ENCODE measurements at regions not wholly inside any gene's neighbourhood (a gene's known extent, or its start where the extent isn't known, plus 50 kb on each side); places are given as distances from the start of the nearest gene placed in this dataset.

DNA sequence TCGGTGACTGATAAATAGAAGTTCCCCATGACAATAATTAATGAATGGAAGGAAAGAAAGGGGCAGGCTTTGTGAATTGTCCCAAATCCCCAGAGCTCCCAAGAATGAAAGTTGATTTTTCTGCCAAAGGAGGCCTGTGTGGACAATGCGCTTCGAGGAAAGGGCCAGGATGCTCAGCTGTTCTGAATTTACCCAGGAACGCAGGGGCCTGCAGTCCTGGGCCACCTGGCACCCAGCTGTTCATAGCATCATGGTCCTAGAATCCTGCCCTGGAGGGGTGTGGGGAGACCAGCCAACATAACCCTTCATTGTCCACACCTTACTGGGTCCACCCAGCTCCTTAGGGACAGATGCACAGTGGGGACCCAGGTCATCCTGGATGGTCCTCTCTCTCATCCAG is 587.5 kb downstream of the BCL11B start:
- Histone ChIP-seq H3K27me3 (no peaks in the 10 kb centered on the region), H3K27ac (no peak overlapping the region), H3K4me1 (no peaks in the 10 kb centered on the region), H3K9me3 (no peaks in the 10 kb centered on the region), H3K36me3 (no peaks in the 10 kb centered on the region), H3K4me3 (no peak overlapping the region)
- TF ChIP-seq POLR2AphosphoS5 (IDR thresholded peaks at IDR 0.05) (no peak), POLR2A (IDR thresholded peaks at IDR 0.05) (no peak), EP300 (IDR thresholded peaks at IDR 0.05) (no peak)
- TF ChIP-seq, protein P1, sequence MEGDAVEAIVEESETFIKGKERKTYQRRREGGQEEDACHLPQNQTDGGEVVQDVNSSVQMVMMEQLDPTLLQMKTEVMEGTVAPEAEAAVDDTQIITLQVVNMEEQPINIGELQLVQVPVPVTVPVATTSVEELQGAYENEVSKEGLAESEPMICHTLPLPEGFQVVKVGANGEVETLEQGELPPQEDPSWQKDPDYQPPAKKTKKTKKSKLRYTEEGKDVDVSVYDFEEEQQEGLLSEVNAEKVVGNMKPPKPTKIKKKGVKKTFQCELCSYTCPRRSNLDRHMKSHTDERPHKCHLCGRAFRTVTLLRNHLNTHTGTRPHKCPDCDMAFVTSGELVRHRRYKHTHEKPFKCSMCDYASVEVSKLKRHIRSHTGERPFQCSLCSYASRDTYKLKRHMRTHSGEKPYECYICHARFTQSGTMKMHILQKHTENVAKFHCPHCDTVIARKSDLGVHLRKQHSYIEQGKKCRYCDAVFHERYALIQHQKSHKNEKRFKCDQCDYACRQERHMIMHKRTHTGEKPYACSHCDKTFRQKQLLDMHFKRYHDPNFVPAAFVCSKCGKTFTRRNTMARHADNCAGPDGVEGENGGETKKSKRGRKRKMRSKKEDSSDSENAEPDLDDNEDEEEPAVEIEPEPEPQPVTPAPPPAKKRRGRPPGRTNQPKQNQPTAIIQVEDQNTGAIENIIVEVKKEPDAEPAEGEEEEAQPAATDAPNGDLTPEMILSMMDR (IDR thresholded peaks at IDR 0.05): no peak
- no peak for DNase-seq (ENCODE audit: low spot score in 2 of 2)
- WGBS: 60% methylated on average over 3 of the region's 4 CpGs

DNA sequence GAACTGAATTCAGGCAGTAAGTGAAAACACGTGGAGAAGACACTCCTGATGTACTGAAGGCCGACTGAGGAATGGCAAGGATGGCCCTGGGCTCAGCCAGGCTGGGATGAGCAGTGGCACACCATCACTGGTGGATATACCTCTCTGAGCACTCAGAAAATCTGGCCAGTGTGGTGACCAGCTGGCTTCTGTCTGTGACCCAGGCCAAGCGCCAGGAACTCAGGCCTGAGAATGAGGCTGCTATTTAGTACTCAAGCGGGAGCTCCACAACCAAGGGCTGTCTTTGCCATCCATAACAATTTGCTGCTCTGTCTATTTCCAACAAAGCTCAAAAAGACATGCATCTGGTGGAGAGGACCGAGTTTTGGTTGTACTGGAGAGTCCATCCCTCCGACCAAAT is 586.3 kb downstream of the BCL11B start:
- Histone ChIP-seq H3K36me3 (no peaks in the 10 kb centered on the region), H3K27ac (no peak overlapping the region), H3K4me3 (no peak overlapping the region), H3K4me1 (no peaks in the 10 kb centered on the region), H3K9me3 (no peaks in the 10 kb centered on the region), H3K27me3 (no peaks in the 10 kb centered on the region)
- WGBS: 75% methylated on average over 6 of the region's 6 CpGs
- DNase-seq (ENCODE audit: low spot score in 2 of 2): no peak
- TF ChIP-seq, protein P1 (IDR thresholded peaks at IDR 0.05): no peak
- TF ChIP-seq EP300 (IDR thresholded peaks at IDR 0.05): no peak
- TF ChIP-seq POLR2AphosphoS5 (IDR thresholded peaks at IDR 0.05): no peak
- no peak for TF ChIP-seq POLR2A (IDR thresholded peaks at IDR 0.05)

DNA sequence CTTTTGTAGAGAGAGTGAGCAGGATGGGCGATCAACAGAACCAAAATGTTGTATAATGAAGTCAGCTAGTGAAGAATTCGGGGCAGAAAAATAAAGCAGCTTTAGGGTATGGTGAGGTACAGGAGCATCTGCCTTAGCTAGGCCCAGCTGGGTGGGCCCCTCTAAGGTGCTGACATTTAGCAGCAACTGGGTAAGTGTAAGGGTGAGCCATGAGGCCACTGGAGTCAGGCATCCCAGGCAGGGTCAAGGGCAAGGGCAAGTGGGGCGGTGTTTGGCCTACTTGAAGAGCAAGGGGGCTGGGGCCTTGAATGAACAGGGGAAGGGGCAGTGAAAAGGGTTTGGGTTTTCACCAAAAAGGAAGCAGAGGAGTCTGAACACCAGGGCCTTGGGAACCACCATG is 583.6 kb downstream of the BCL11B start:
- DNase-seq (ENCODE audit: low spot score in 2 of 2): no peak
- Histone ChIP-seq H3K27me3 (no peaks in the 10 kb centered on the region), H3K36me3 (no peaks in the 10 kb centered on the region), H3K4me3 (no peak overlapping the region), H3K27ac (no peak overlapping the region), H3K4me1 (no peaks in the 10 kb centered on the region), H3K9me3 (no peaks in the 10 kb centered on the region)
- 94% methylated on average over 3 of the region's 3 CpGs for WGBS
- TF ChIP-seq EP300 (IDR thresholded peaks at IDR 0.05) (no peak), POLR2AphosphoS5 (IDR thresholded peaks at IDR 0.05) (no peak), POLR2A (IDR thresholded peaks at IDR 0.05) (no peak)
- TF ChIP-seq, protein P1 (IDR thresholded peaks at IDR 0.05): no peak

DNA sequence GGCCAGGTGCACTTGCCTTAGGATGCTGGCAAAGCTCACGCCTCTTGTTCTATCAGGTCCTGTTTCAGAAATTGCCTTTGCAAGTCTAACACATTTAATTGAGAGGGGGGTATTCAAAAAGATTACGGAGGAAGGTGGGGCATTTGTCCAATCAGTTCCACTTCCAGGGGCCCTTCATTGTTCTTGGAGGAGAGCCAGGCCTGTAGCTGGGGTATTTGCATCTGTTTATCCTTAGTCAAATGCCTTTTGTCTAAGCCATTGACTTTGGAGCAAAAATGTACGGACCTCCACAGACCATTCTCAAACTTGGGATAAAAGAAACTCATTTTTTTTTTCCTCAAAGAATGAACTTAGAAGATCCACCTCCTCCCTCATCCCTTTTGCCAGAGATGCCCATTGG is 582.0 kb downstream of the BCL11B start:
- H3K36me3 ChIP-seq: no peaks in the 10 kb centered on the region
- TF ChIP-seq, protein P1 (IDR thresholded peaks at IDR 0.05): no peak
- TF ChIP-seq POLR2A (IDR thresholded peaks at IDR 0.05) (no peak), POLR2AphosphoS5 (IDR thresholded peaks at IDR 0.05) (no peak), EP300 (IDR thresholded peaks at IDR 0.05) (no peak)
- 76% methylated on average over 3 of the region's 3 CpGs for WGBS
- DNase-seq (ENCODE audit: low spot score in 2 of 2): no peak
- H3K27me3 ChIP-seq: no peaks in the 10 kb centered on the region
- H3K27ac ChIP-seq: no peak overlapping the region
- H3K4me1 ChIP-seq: no peaks in the 10 kb centered on the region
- H3K9me3 ChIP-seq: no peaks in the 10 kb centered on the region
- H3K4me3 ChIP-seq: no peak overlapping the region

DNA sequence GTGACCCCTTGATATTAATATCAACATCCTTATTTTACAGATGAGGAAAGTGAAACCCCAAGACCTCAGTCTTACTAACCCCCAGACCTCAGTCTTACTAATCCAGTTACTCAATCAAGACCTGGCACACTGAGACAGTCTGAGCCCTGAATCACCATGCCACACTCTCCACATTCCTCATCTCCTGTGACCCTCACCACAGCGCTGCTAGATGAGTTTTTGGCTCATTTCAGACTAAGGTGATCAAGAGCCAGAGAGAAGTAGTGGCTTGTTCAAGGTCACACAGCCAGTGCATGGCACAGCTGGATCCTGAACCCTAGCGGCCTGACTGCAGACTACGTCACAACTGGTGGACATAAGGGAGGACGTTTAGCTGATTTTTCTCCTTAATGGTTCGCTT is 579.2 kb downstream of the BCL11B start:
- no peaks in the 10 kb centered on the region for H3K36me3 ChIP-seq
- no peaks in the 10 kb centered on the region for H3K27me3 ChIP-seq
- H3K9me3 ChIP-seq: no peaks in the 10 kb centered on the region
- WGBS: 84% methylated on average over 5 of the region's 5 CpGs
- TF ChIP-seq EP300 (IDR thresholded peaks at IDR 0.05) (no peak), POLR2AphosphoS5 (IDR thresholded peaks at IDR 0.05) (no peak), POLR2A (IDR thresholded peaks at IDR 0.05) (no peak)
- TF ChIP-seq, protein P1 (IDR thresholded peaks at IDR 0.05): no peak
- H3K27ac ChIP-seq: no peak overlapping the region
- no peaks in the 10 kb centered on the region for H3K4me1 ChIP-seq
- DNase-seq (ENCODE audit: low spot score in 2 of 2): no peak
- H3K4me3 ChIP-seq: no peak overlapping the region

Measured in suprapubic skin (tissue), 4 donors.